ENCODE measurements at regions not wholly inside any gene's neighbourhood (a gene's known extent, or its start where the extent isn't known, plus 50 kb on each side); places are given as distances from the start of the nearest gene placed in this dataset.

DNA sequence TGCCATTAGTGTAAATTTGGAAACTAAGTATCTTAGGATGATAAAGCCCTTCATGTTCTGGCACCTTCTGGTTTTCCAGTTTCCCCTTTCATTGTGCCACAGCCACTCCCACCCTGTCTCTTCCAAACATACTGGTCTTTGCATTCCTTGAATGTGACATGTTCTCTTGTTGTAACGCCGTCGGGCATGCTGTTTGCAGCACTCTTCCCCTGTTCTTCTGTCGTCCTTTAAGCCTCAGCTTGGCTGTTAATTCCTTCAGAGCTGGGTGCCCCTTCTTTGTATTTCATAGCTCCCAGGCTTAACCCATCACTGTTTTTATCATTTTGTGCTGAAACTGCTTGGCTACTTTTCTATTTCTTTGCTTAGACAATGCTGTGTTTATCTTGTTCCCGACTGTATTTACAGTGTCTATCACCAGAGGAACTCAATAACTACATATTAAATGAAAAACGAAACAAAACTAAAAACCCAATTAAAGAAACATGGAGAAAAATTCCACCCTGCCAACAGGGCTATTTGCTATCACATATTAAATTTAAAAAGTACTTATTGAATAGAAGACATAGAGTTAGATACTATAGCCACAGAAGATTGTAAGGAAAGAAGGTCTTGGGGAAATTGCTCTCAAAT is 95.4 kb upstream of the KCNAB1 start:
- TF ChIP-seq, protein P1, sequence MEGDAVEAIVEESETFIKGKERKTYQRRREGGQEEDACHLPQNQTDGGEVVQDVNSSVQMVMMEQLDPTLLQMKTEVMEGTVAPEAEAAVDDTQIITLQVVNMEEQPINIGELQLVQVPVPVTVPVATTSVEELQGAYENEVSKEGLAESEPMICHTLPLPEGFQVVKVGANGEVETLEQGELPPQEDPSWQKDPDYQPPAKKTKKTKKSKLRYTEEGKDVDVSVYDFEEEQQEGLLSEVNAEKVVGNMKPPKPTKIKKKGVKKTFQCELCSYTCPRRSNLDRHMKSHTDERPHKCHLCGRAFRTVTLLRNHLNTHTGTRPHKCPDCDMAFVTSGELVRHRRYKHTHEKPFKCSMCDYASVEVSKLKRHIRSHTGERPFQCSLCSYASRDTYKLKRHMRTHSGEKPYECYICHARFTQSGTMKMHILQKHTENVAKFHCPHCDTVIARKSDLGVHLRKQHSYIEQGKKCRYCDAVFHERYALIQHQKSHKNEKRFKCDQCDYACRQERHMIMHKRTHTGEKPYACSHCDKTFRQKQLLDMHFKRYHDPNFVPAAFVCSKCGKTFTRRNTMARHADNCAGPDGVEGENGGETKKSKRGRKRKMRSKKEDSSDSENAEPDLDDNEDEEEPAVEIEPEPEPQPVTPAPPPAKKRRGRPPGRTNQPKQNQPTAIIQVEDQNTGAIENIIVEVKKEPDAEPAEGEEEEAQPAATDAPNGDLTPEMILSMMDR (conservative IDR thresholded peaks at IDR 0.05; ENCODE audit: low read depth, low read length) = no peak
- TF ChIP-seq EZH2phosphoT487 (IDR thresholded peaks at IDR 0.05; ENCODE audit: borderline replicate concordance, low read length) (no peak), EZH2 (IDR thresholded peaks at IDR 0.05; ENCODE audit: low read length, unreplicated experiment) (no peak)

Measured in PC-3 (cell line).